ENCODE measurements at regions not wholly inside any gene's neighbourhood (a gene's known extent, or its start where the extent isn't known, plus 50 kb on each side); places are given as distances from the start of the nearest gene placed in this dataset.

- TF ChIP-seq CTCF (conservative IDR thresholded peaks at IDR 0.05 in 1 of 2, IDR thresholded peaks at IDR 0.05 in 1 of 2; ENCODE audit: low read depth in 1 of 2, low read length in 2 of 2) (no peak), EZH2 (IDR thresholded peaks at IDR 0.05; ENCODE audit: low read length, missing control alignments) (no peak)
Observed at GRCh38 chr2:47725808-47726207, 57.1 kb upstream of the MSH6 start.

All from fibroblast of lung (primary cell).